Keratinocyte (primary cell): ENCODE measurements at regions not wholly inside any gene's neighbourhood (a gene's known extent, or its start where the extent isn't known, plus 50 kb on each side); places are given as distances from the start of the nearest gene placed in this dataset.

Experiments used
- DNase-seq: peaks from one replicate; pipeline ENCODE4 v3.0.0-alpha.2; 2011; ENCODE audit warnings: low read depth, missing footprints, low spot score
- FAIRE-seq: peaks from 2 replicates; lab custom pipeline; 2011; peaks lifted over from hg19 to GRCh38; lab: Jason Lieb, UNC
- H2AFZ ChIP-seq: 2 replicates; pipeline ENCODE4 v1.6.0; 2012; ENCODE audit warnings: low read length, control low read depth, inconsistent platforms; ENCODE audit not compliant: control insufficient read depth
- H3K27ac ChIP-seq: 2 replicates; pipeline ENCODE4 v1.5.1; 2011; ENCODE audit warnings: low read length; ENCODE audit not compliant: control insufficient read depth, insufficient read depth
- H3K27me3 ChIP-seq: 3 replicates; pipeline ENCODE4 v1.6.0; 2011; ENCODE audit warnings: low read length; ENCODE audit not compliant: control insufficient read depth, insufficient read depth; ENCODE audit errors: extremely low read depth
- H3K36me3 ChIP-seq, 2 experiments: 2 replicates in 1 of 2; 3 replicates in 1 of 2; pipeline ENCODE4 v1.5.1; 2011; ENCODE audit warnings: low read length in 2 of 2, mild to moderate bottlenecking in 1 of 2; ENCODE audit not compliant: control insufficient read depth in 2 of 2, insufficient read depth in 2 of 2; ENCODE audit errors: extremely low read depth in 1 of 2
- H3K4me1 ChIP-seq: 3 replicates; pipeline ENCODE4 v1.5.1; 2011; ENCODE audit warnings: low read length; ENCODE audit not compliant: control insufficient read depth, insufficient read depth; ENCODE audit errors: extremely low read depth
- H3K4me2 ChIP-seq: 3 replicates; pipeline ENCODE4 v1.6.0; 2011; ENCODE audit warnings: low read depth, low read length; ENCODE audit not compliant: control insufficient read depth, insufficient read depth; ENCODE audit errors: extremely low read depth
- H3K4me3 ChIP-seq, 3 experiments: fragments of 200-600 bp in 1 of 3; sonication (generic) in 1 of 3; 2 replicates in 2 of 3; 3 replicates in 1 of 3; pipeline ENCODE4 v1.5.1; 2011 to 2016; ENCODE audit warnings: low read length in 3 of 3, mild to moderate bottlenecking in 3 of 3, control low read depth in 2 of 3, inconsistent platforms in 1 of 3, low read depth in 1 of 3, mixed read lengths in 1 of 3, mixed run types in 1 of 3, moderate library complexity in 1 of 3; ENCODE audit not compliant: control insufficient read depth in 2 of 3, insufficient read depth in 2 of 3; ENCODE audit errors: extremely low read depth in 1 of 3
- H3K79me2 ChIP-seq: 2 replicates; pipeline ENCODE4 v1.6.0; 2012; ENCODE audit warnings: low read length; ENCODE audit not compliant: control insufficient read depth, insufficient read depth
- H3K9ac ChIP-seq: 3 replicates; pipeline ENCODE4 v1.6.0; 2011; ENCODE audit warnings: low read length; ENCODE audit not compliant: control insufficient read depth, insufficient read depth; ENCODE audit errors: extremely low read depth
- H3K9me1 ChIP-seq: 3 replicates; pipeline ENCODE4 v1.6.0; 2011; ENCODE audit warnings: low read length; ENCODE audit not compliant: control insufficient read depth, insufficient read depth; ENCODE audit errors: extremely low read depth
- H3K9me3 ChIP-seq: 2 replicates; pipeline ENCODE4 v1.5.1; 2012; ENCODE audit warnings: low read depth, low read length; ENCODE audit not compliant: control insufficient read depth
- H4K20me1 ChIP-seq: 3 replicates; pipeline ENCODE4 v1.6.0; 2011; ENCODE audit warnings: low read length; ENCODE audit not compliant: control insufficient read depth, insufficient read depth; ENCODE audit errors: extremely low read depth
- CTCF ChIP-seq, 3 experiments: IDR thresholded peaks in 1 of 3; conservative IDR thresholded peaks in 1 of 3; optimal IDR thresholded peaks in 1 of 3; 2 replicates in 2 of 3; 3 replicates in 1 of 3; pipeline versions ENCODE3 to v1.5.1; 2011; ENCODE audit warnings: low read length in 3 of 3, mild to moderate bottlenecking in 3 of 3, moderate library complexity in 2 of 3, control low read depth in 1 of 3, inconsistent platforms in 1 of 3; ENCODE audit not compliant: insufficient read depth in 2 of 3; ENCODE audit errors: extremely low read depth in 1 of 3
- EZH2 ChIP-seq: IDR thresholded peaks from one replicate; pipeline ENCODE4 v1.6.1; 2012; ENCODE audit warnings: inconsistent platforms, mild to moderate bottlenecking, low read length, moderate library complexity
- dilution Hi-C: fragments of 300-500 bp; cut with MboI; formaldehyde crosslinking; loops from one replicate; pipeline ENCODE4 v1.7.0; 2020; ENCODE audit warnings: low sequenced_read_pairs; ENCODE audit not compliant: extremely low pct_ligation_motif_present

GRCh38 chr4:137641544-137641943 lies 109.2 kb upstream of the PCDH18 start:
- Histone ChIP-seq H3K9ac (no peak overlapping the region), H3K9me3 (no peaks in the 10 kb centered on the region), H3K27ac (no peak overlapping the region), H3K4me2 (no peak overlapping the region), H3K79me2 (no peaks in the 10 kb centered on the region), H4K20me1 (no peaks in the 10 kb centered on the region), H3K4me3 (no peak overlapping the region), H2AFZ (no peak overlapping the region), H3K9me1 (no peaks in the 10 kb centered on the region), H3K4me1 (no peaks in the 10 kb centered on the region), H3K27me3 (no peaks in the 10 kb centered on the region), H3K36me3 (no peaks in the 10 kb centered on the region)
- no peak for TF ChIP-seq EZH2
- TF ChIP-seq CTCF (optimal IDR thresholded peaks at IDR 0.05 in 1 of 3, IDR thresholded peaks at IDR 0.05 in 1 of 3, conservative IDR thresholded peaks at IDR 0.05 in 1 of 3; ENCODE audit: extremely low read depth in 1 of 3, insufficient read depth in 2 of 3, low read length in 3 of 3): no peak
- no peak for FAIRE-seq
- DNase-seq: no peak
- dilution Hi-C loops: no loop called here

GRCh38 chr4:137640838-137641158 lies 108.5 kb upstream of the PCDH18 start:
- Histone ChIP-seq H3K9ac (no peak overlapping the region), H3K4me1 (no peaks in the 10 kb centered on the region)

More at GRCh38 chr4:137640838-137641158, 108.5 kb upstream of the PCDH18 start:
- FAIRE-seq (no peak), DNase-seq (no peak)
- no peak overlapping the region for H3K4me3 ChIP-seq
- no peaks in the 10 kb centered on the region for H3K9me1 ChIP-seq
- no peak overlapping the region for H3K27ac ChIP-seq
- H3K9me3 ChIP-seq: no peaks in the 10 kb centered on the region
- no peak overlapping the region for H2AFZ ChIP-seq
- no peaks in the 10 kb centered on the region for H3K36me3 ChIP-seq
- TF ChIP-seq CTCF (optimal IDR thresholded peaks at IDR 0.05 in 1 of 3, IDR thresholded peaks at IDR 0.05 in 1 of 3, conservative IDR thresholded peaks at IDR 0.05 in 1 of 3; ENCODE audit: extremely low read depth in 1 of 3, insufficient read depth in 2 of 3, low read length in 3 of 3) (no peak), EZH2 (no peak)
- H4K20me1 ChIP-seq: no peaks in the 10 kb centered on the region
- H3K27me3 ChIP-seq: no peaks in the 10 kb centered on the region
- dilution Hi-C loops: no loop called here
- no peak overlapping the region for H3K4me2 ChIP-seq
- H3K79me2 ChIP-seq: no peaks in the 10 kb centered on the region
